Panc1 (cell line): ENCODE measurements at regions not wholly inside any gene's neighbourhood (a gene's known extent, or its start where the extent isn't known, plus 50 kb on each side); places are given as distances from the start of the nearest gene placed in this dataset.

ENCODE experiments used
- ATAC-seq: fragments of 200-7000 bp; cut with Tn5 transposase; 2 replicates; pipeline ENCODE4 v1.9.1; 2020; ENCODE audit warnings: mild to moderate bottlenecking, moderate library complexity
- BruUV-seq: library from RNA; stranded (reverse); fragments of 400-500 nt; replicated peaks from 2 replicates; lab custom pipeline; 2021; lab: Mats Ljungman, UMichigan
- CTCF ChIA-PET: fragments of 300-600 bp; sonication (Branson Sonifier 250); formaldehyde crosslinking; loops from one replicate; lab custom pipeline; 2022; ENCODE audit warnings: antibody characterized with exemption; lab: Charles Lee
- POLR2A ChIA-PET: fragments of 300-600 bp; sonication (Branson Sonifier 250); formaldehyde crosslinking; loops from one replicate; lab custom pipeline; 2022; ENCODE audit warnings: antibody characterized with exemption; lab: Charles Lee
- DNase-seq: peaks from one replicate; pipeline ENCODE4 v3.0.0-alpha.2; 2010; ENCODE audit warnings: low read depth, low spot score
- H3K27ac ChIP-seq: 2 replicates; pipeline ENCODE4 v1.5.1; 2011; ENCODE audit warnings: mild to moderate bottlenecking, low read length, inconsistent platforms
- H3K27me3 ChIP-seq: fragments of 200-500 bp; sonication (Bioruptor generic); 2 replicates; pipeline ENCODE4 v1.6.0; 2014; ENCODE audit warnings: low read length, inconsistent platforms; ENCODE audit not compliant: control insufficient read depth, insufficient read depth
- H3K36me3 ChIP-seq: fragments of 200-500 bp; sonication (Bioruptor generic); 2 replicates; pipeline ENCODE4 v1.5.1; 2014; ENCODE audit warnings: inconsistent platforms, mild to moderate bottlenecking, low read length, moderate library complexity; ENCODE audit not compliant: control insufficient read depth, insufficient read depth
- H3K4me1 ChIP-seq: 2 replicates; pipeline ENCODE4 v1.5.1; 2011; ENCODE audit warnings: inconsistent platforms, mild to moderate bottlenecking, low read length, moderate library complexity; ENCODE audit not compliant: control insufficient read depth, insufficient read depth
- H3K4me3 ChIP-seq, 2 experiments: 2 replicates each; pipeline ENCODE4 v1.5.1; 2011 to 2012; ENCODE audit warnings: low read depth in 2 of 2, low read length in 2 of 2, mild to moderate bottlenecking in 2 of 2, inconsistent platforms in 1 of 2, moderate library complexity in 1 of 2
- H3K9me3 ChIP-seq: fragments of 200-500 bp; sonication (Bioruptor generic); 2 replicates; pipeline ENCODE4 v1.5.1; 2014; ENCODE audit warnings: low read depth, mild to moderate bottlenecking, inconsistent platforms, low read length, moderate library complexity; ENCODE audit not compliant: control insufficient read depth, insufficient read depth
- CTCF ChIP-seq: fragments of 450-650 bp; IDR thresholded peaks from 2 replicates; pipeline ENCODE4 v1.5.1; 2017; ENCODE audit warnings: mild to moderate bottlenecking
- POLR2AphosphoS5 ChIP-seq: IDR thresholded peaks from 2 replicates; pipeline ENCODE4 v1.6.1; 2012; ENCODE audit warnings: mild to moderate bottlenecking, low read depth, low read length, moderate library complexity
- REST ChIP-seq, 2 experiments: IDR thresholded peaks; 2 replicates each; pipeline ENCODE4 v1.6.1; 2011 to 2012; ENCODE audit warnings: low read depth in 2 of 2, control low read depth in 1 of 2, low read length in 1 of 2, mild to moderate bottlenecking in 1 of 2, moderate library complexity in 1 of 2; ENCODE audit not compliant: insufficient read depth in 1 of 2
- SIN3A ChIP-seq: IDR thresholded peaks from 2 replicates; pipeline ENCODE4 v1.6.1; 2012; ENCODE audit warnings: low read depth, mild to moderate bottlenecking, low read length, moderate library complexity, borderline replicate concordance; ENCODE audit not compliant: insufficient read depth
- TCF7L2 ChIP-seq: IDR thresholded peaks from 2 replicates; pipeline ENCODE4 v1.6.1; 2011; ENCODE audit warnings: mild to moderate bottlenecking, low read depth, low read length, inconsistent platforms
- in situ Hi-C: cut with HindIII; loops from 2 replicates; pipeline ENCODE4 v1.10.0; 2016; ENCODE audit warnings: low sequenced_read_pairs, low pct_unique_long_range_greater_than_20kb
- intact Hi-C: fragments of 100-400 bp; cut with micrococcal nuclease; formaldehyde crosslinking; loops from one replicate; pipeline ENCODE4 v1.10.0; 2022; ENCODE audit not compliant: unreplicated experiment

- no peak for TF ChIP-seq CTCF
- TF ChIP-seq REST (IDR thresholded peaks at IDR 0.05; ENCODE audit: insufficient read depth in 1 of 2, low read depth in 2 of 2, low read length in 1 of 2): no peak
- TF ChIP-seq TCF7L2: no peak
- TF ChIP-seq SIN3A: no peak
- TF ChIP-seq POLR2AphosphoS5: no peak
- BruUV-seq: no TSS peak
- ATAC-seq: no peak
- no peaks in the 10 kb centered on the region for H3K9me3 ChIP-seq
- in situ Hi-C loops (no loop called here), intact Hi-C loops (no loop called here)
- ChIA-PET CTCF (no interaction called here), POLR2A (no interaction called here)
- no peak overlapping the region for H3K4me3 ChIP-seq
- H3K27me3 ChIP-seq: no peaks in the 10 kb centered on the region
- no peak overlapping the region for H3K27ac ChIP-seq
- no peak for DNase-seq
- no peaks in the 10 kb centered on the region for H3K36me3 ChIP-seq
- H3K4me1 ChIP-seq: no peaks in the 10 kb centered on the region
These were observed 84.2 kb upstream of the PDZRN3 start for GRCh38 chr3:73708956-73709355.

GRCh38 chr3:73707772-73708171 lies 83.0 kb upstream of the PDZRN3 start:
- intact Hi-C loops (no loop called here), in situ Hi-C loops (no loop called here)
- H3K9me3 ChIP-seq: no peaks in the 10 kb centered on the region
- DNase-seq (no peak), ATAC-seq (no peak)
- CTCF ChIA-PET: no interaction called here
- no peaks in the 10 kb centered on the region for H3K27me3 ChIP-seq
- no peak overlapping the region for H3K27ac ChIP-seq
- POLR2A ChIA-PET: no interaction called here
- H3K4me3 ChIP-seq: no peak overlapping the region
- H3K4me1 ChIP-seq: no peaks in the 10 kb centered on the region
- H3K36me3 ChIP-seq: no peaks in the 10 kb centered on the region
- no TSS peak for BruUV-seq
- TF ChIP-seq TCF7L2 (no peak), REST (IDR thresholded peaks at IDR 0.05; ENCODE audit: insufficient read depth in 1 of 2, low read depth in 2 of 2, low read length in 1 of 2) (no peak), SIN3A (no peak)
